ENCODE measurements at regions not wholly inside any gene's neighbourhood (a gene's known extent, or its start where the extent isn't known, plus 50 kb on each side); places are given as distances from the start of the nearest gene placed in this dataset.

DNA sequence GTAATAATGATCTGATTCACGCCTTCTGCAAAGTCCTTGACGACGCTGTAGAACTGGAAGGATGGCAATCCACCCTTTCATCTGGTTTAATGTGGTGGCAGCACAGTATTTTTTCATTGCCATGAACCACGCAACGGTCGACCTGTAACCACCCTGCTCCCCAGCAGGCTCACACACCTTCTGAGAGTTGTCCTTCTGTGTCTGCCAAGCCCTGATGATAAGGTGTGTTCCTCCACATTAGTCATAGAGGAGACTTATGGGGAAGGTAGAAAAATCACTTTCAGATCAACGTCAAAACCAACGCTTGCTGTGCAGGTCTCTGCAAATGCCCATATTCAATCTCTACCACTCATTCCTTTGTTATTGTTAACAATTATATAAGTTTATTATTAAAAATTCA lies 328.7 kb downstream of the SIPA1L2 start:
- Histone ChIP-seq H3K4me1 (ENCODE audit: insufficient read depth, low read length) (0 out of 2 replicates have a peak, but pooled peaks cover under 1% of the 10 kb centered on the region), H3K79me2 (ENCODE audit: insufficient read depth, low read length) (no peaks in the 10 kb centered on the region), H3K23ac (ENCODE audit: insufficient read length, low read depth, low read length) (no peak overlapping the region), H3K27ac (ENCODE audit: insufficient read length, low read depth, low read length) (no peak overlapping the region), H2AK5ac (ENCODE audit: insufficient read length, low read length) (no peak overlapping the region), H3K27me3 (ENCODE audit: insufficient read depth, low read length) (no peaks in the 10 kb centered on the region), H3K4me2 (ENCODE audit: insufficient read depth, insufficient read length, low read length) (no peak overlapping the region), H4K8ac (replicated peaks; ENCODE audit: insufficient read length, low read depth, low read length) (no peak overlapping the region), H3K56ac (ENCODE audit: insufficient read length, low read depth, low read length) (no peak overlapping the region), H3K18ac (ENCODE audit: insufficient read length, low read depth, low read length) (no peak overlapping the region), H2AFZ (ENCODE audit: low read length) (no peak overlapping the region), H2BK15ac (ENCODE audit: low read depth, low read length) (no peak overlapping the region), H4K91ac (ENCODE audit: insufficient read length, low read depth, low read length) (no peak overlapping the region), H2BK120ac (ENCODE audit: low read depth, low read length, poor library complexity, severe bottlenecking) (no peak overlapping the region), H3K23me2 (ENCODE audit: insufficient read length, low read depth, low read length, poor library complexity, severe bottlenecking) (no peaks in the 10 kb centered on the region), H2BK12ac (ENCODE audit: insufficient read length, low read depth, low read length) (no peak overlapping the region), H3K14ac (ENCODE audit: insufficient read depth, low read length) (no peak overlapping the region), H3T11ph (ENCODE audit: low read length) (no peak overlapping the region), H3K79me1 (ENCODE audit: insufficient read depth, low read depth, low read length, poor library complexity, severe bottlenecking) (no peaks in the 10 kb centered on the region), H3K4ac (ENCODE audit: low read depth, low read length) (no peak overlapping the region), H2BK5ac (ENCODE audit: insufficient read length, low read length) (no peak overlapping the region), H4K5ac (ENCODE audit: insufficient read length, low read depth, low read length) (no peak overlapping the region), H2BK20ac (ENCODE audit: low read depth, low read length, poor library complexity, severe bottlenecking) (no peak overlapping the region), H3K9me3 (ENCODE audit: control insufficient read depth, low read depth, low read length) (no peaks in the 10 kb centered on the region), H3K9ac (ENCODE audit: extremely low read depth, insufficient read length, low read length) (no peak overlapping the region), H4K20me1 (ENCODE audit: control insufficient read depth, insufficient read depth, insufficient read length) (no peaks in the 10 kb centered on the region)
- WGBS (ENCODE audit: extremely low coverage, insufficient read length, low lambda C conversion rate), result no CpG with 5 or more reads among the region's 8 CpGs
- H3K4me1 Mint-ChIP-seq, result peaks cover 14 to 27% of the 10 kb centered on the region in 2 experiments
- H3K27ac Mint-ChIP-seq, result no peak overlapping the region
- no peaks in the 10 kb centered on the region for H3K9me3 Mint-ChIP-seq
- TF ChIP-seq, protein P1, sequence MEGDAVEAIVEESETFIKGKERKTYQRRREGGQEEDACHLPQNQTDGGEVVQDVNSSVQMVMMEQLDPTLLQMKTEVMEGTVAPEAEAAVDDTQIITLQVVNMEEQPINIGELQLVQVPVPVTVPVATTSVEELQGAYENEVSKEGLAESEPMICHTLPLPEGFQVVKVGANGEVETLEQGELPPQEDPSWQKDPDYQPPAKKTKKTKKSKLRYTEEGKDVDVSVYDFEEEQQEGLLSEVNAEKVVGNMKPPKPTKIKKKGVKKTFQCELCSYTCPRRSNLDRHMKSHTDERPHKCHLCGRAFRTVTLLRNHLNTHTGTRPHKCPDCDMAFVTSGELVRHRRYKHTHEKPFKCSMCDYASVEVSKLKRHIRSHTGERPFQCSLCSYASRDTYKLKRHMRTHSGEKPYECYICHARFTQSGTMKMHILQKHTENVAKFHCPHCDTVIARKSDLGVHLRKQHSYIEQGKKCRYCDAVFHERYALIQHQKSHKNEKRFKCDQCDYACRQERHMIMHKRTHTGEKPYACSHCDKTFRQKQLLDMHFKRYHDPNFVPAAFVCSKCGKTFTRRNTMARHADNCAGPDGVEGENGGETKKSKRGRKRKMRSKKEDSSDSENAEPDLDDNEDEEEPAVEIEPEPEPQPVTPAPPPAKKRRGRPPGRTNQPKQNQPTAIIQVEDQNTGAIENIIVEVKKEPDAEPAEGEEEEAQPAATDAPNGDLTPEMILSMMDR (conservative IDR thresholded peaks at IDR 0.05), result no peak
- H3K27me3 Mint-ChIP-seq (ENCODE audit: low read depth), result no peaks in the 10 kb centered on the region; the same call in 1 of the 2 replicates
- no peak overlapping the region for H3K4me3 Mint-ChIP-seq
- no peak for DNase-seq
- peaks cover 0 to 5% (median 0%) of the 10 kb centered on the region in 3 experiments; a peak in 1 of 7 replicates for H3K36me3 Mint-ChIP-seq (ENCODE audit: insufficient read depth in 1 of 3, low read depth in 3 of 3)
